BLaER1 (cell line): ENCODE measurements at regions not wholly inside any gene's neighbourhood (a gene's known extent, or its start where the extent isn't known, plus 50 kb on each side); places are given as distances from the start of the nearest gene placed in this dataset.
"Not testable (repeated sequence)": the region's sequence is repeated elsewhere in the genome, so short reads cannot be mapped to it uniquely, and the experiment has no call there.

ENCODE experiments used
- H3K27ac ChIP-seq: shearing (Covaris generic); formaldehyde crosslinking; 2 replicates; pipeline ENCODE4 v1.8.1; 2022
- H3K27me3 ChIP-seq: shearing (Covaris generic); formaldehyde crosslinking; 2 replicates; pipeline ENCODE4 v1.8.1; 2022
- H3K36me3 ChIP-seq: shearing (Covaris generic); formaldehyde crosslinking; 2 replicates; pipeline ENCODE4 v1.8.1; 2022
- H3K4me1 ChIP-seq: shearing (Covaris generic); formaldehyde crosslinking; 2 replicates; pipeline ENCODE4 v1.8.1; 2022
- H3K4me2 ChIP-seq: shearing (Covaris generic); formaldehyde crosslinking; 2 replicates; pipeline ENCODE4 v1.8.1; 2022
- H3K4me3 ChIP-seq: shearing (Covaris generic); formaldehyde crosslinking; 2 replicates; pipeline ENCODE4 v1.8.1; 2022
- H3K9ac ChIP-seq: shearing (Covaris generic); formaldehyde crosslinking; 2 replicates; pipeline ENCODE4 v1.8.1; 2022
- H3K9me3 ChIP-seq: shearing (Covaris generic); formaldehyde crosslinking; 2 replicates; pipeline ENCODE4 v1.8.1; 2022
- H4K20me1 ChIP-seq: shearing (Covaris generic); formaldehyde crosslinking; 2 replicates; pipeline ENCODE4 v1.8.1; 2022
- Cebpa-rat ChIP-seq: shearing (Covaris generic); IDR thresholded peaks from 2 replicates; pipeline ENCODE4 v1.8.1; 2022

GRCh38 chr11:43172477-43172876, 139.3 kb upstream of the API5 start:
- H3K4me2 ChIP-seq, result no peak overlapping the region
- H3K36me3 ChIP-seq, result no peaks in the 10 kb centered on the region
- H3K4me1 ChIP-seq, result no peaks in the 10 kb centered on the region
- no peak for TF ChIP-seq Cebpa-rat
- H4K20me1 ChIP-seq, result no peaks in the 10 kb centered on the region
- H3K27ac ChIP-seq, result no peak overlapping the region
- no peaks in the 10 kb centered on the region for H3K27me3 ChIP-seq
- H3K9ac ChIP-seq, result no peak overlapping the region
- no peaks in the 10 kb centered on the region for H3K9me3 ChIP-seq
- no peak overlapping the region for H3K4me3 ChIP-seq

DNA sequence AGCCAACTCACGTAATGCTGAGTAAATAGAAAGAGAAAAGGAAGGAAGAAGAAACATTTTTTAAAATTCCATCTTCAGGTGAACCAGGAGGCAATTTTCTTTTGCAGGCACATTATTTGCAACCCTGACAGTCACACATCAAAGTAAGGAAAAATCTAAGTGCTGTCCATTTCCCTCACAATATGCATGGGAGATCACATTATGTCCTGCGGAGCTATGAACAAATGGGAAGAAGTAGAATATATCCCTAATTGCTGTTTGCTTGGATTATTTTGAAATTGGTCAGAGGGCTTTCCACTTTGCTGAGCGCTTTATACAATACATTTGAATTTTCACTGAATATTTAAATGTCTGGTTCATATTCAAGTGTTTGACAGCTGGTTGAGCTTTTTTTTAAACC, 133.8 kb upstream of the API5 start:
- Histone ChIP-seq H4K20me1 (no peaks in the 10 kb centered on the region), H3K27ac (no peak overlapping the region), H3K36me3 (no peaks in the 10 kb centered on the region), H3K27me3 (no peaks in the 10 kb centered on the region), H3K4me2 (no peak overlapping the region), H3K9ac (no peak overlapping the region), H3K9me3 (no peaks in the 10 kb centered on the region), H3K4me3 (no peak overlapping the region), H3K4me1 (no peaks in the 10 kb centered on the region)
- no peak for TF ChIP-seq Cebpa-rat

DNA sequence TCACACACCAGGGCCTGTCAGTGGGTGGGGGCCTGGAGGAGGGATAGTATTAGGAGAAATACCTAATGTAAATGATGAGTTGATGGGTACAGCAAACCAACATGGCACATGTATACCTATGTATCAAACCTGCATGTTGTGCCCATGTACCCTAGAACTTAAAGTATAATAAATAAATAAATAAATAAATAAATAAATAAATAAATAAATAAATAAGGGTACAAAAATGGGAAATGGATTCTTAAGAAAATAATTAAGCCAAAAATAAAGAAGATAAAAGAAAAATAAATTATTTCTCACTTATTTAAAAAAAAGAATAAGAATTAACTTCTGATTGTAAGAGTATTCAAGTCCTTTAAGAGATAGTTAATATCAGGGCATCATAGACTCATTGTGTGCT, 117.3 kb upstream of the API5 start:
- not testable (repeated sequence) for H4K20me1 ChIP-seq, H3K27me3 ChIP-seq, H3K9ac ChIP-seq, H3K4me2 ChIP-seq, H3K4me1 ChIP-seq, H3K27ac ChIP-seq, H3K4me3 ChIP-seq, H3K36me3 ChIP-seq, H3K9me3 ChIP-seq

DNA sequence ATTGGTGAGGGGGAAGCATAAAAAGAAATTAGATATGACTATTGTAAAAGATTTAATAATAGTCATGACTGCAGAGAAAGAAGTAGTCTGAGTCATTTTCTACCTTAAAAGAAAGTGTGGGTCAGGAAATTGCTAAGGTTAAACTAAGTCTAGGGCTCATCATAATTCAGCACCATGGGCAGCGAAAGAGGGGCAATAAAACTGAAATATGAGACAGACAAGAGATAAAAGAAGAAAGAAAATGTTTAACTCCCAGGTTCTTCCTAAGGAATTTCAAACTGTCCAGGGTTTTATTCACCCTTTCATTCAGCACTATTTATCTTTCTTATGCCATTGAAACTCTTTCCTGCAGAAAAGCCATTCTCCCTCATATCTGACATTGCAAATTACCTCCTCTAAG, 114.4 kb upstream of the API5 start:
- Histone ChIP-seq H3K4me2 (no peak overlapping the region), H3K27ac (no peak overlapping the region), H3K9ac (no peak overlapping the region), H3K4me1 (no peaks in the 10 kb centered on the region), H3K4me3 (no peak overlapping the region), H3K9me3 (no peaks in the 10 kb centered on the region), H3K27me3 (no peaks in the 10 kb centered on the region), H4K20me1 (no peaks in the 10 kb centered on the region), H3K36me3 (no peaks in the 10 kb centered on the region)
- no peak for TF ChIP-seq Cebpa-rat

DNA sequence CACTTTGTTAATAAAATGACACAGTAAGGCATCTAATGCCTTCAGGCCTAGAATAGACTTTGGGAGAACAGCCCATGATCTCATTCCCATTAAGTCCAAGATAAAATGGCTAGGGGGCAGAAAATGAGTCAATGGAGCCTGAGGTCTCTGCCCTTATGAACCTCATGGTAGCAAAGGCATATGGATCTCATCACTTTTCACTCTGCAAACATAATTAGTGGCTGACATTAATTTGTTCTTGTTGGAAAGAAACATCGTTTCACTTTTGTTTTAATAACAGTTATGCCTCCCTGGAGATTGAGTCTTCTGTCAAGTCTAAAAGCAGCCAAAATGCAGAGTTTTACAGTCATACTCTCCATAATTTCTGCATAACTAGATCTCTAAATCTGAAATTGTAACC, 111.8 kb upstream of the API5 start:
- H3K4me3 ChIP-seq, result no peak overlapping the region
- H3K27ac ChIP-seq, result no peak overlapping the region
- H3K36me3 ChIP-seq, result no peaks in the 10 kb centered on the region
- no peaks in the 10 kb centered on the region for H3K9me3 ChIP-seq
- no peaks in the 10 kb centered on the region for H3K4me1 ChIP-seq
- H3K9ac ChIP-seq, result no peak overlapping the region
- H3K4me2 ChIP-seq, result no peak overlapping the region
- H3K27me3 ChIP-seq, result no peaks in the 10 kb centered on the region
- no peaks in the 10 kb centered on the region for H4K20me1 ChIP-seq
- TF ChIP-seq Cebpa-rat, result no peak

DNA sequence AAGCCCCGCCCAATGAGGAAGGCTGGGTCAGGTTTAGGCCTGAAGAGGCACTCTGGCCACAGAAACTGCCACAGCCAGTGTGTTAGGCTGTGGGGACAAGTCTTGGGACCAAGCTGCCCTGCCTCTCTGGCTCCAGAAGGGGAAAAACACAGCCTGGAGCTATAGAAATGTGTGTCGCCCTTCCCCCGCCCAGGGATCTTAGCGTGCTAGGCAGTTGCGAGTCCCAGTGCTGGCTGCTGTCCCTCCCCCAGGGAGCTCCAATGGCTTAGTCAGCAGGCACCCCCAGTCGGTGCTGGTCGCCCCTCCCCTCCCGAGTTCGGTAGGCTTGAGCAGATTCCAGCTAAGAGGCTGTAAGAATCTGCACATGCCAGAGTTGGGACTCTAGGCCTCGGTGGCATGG, 99.5 kb upstream of the API5 start:
- Histone ChIP-seq H3K4me3 (no peak overlapping the region), H3K27me3 (no peaks in the 10 kb centered on the region), H3K27ac (no peak overlapping the region), H3K36me3 (no peaks in the 10 kb centered on the region), H3K9me3 (peaks cover 19% of the 10 kb centered on the region; the same call in 1 of the 2 replicates), H3K9ac (no peak overlapping the region), H3K4me1 (no peaks in the 10 kb centered on the region), H4K20me1 (no peaks in the 10 kb centered on the region), H3K4me2 (no peak overlapping the region)
- no peak for TF ChIP-seq Cebpa-rat

GRCh38 chr11:43214471-43214870, 97.3 kb upstream of the API5 start:
- no peaks in the 10 kb centered on the region for H3K4me1 ChIP-seq
- no peak overlapping the region for H3K27ac ChIP-seq
- no peak for TF ChIP-seq Cebpa-rat
- H3K36me3 ChIP-seq, result no peaks in the 10 kb centered on the region
- no peak overlapping the region for H3K4me3 ChIP-seq
- H3K4me2 ChIP-seq, result no peak overlapping the region
- no peaks in the 10 kb centered on the region for H4K20me1 ChIP-seq
- H3K27me3 ChIP-seq, result no peaks in the 10 kb centered on the region
- H3K9ac ChIP-seq, result no peak overlapping the region
- H3K9me3 ChIP-seq, result peaks cover 14% of the 10 kb centered on the region; the same call in 1 of the 2 replicates

DNA sequence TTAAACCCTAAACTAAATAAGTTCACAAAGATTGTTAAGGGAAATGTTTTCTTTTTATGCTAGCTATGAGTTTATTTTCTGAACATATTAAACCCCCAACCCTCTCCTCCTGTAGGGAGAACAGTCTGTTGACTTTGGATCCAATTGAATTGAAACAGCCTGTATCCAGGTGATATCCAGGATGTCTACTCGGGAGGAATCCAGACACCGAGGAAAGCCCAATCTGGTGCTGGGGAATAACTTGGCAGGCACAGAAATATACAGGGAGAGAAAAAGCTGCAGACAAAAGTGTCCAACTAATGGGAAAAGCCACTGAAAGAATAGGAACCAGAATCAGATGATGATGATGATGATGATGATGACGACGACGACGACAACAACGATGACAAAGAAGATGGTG, 93.9 kb upstream of the API5 start:
- H3K27ac ChIP-seq, result no peak overlapping the region
- no peaks in the 10 kb centered on the region for H3K36me3 ChIP-seq
- H3K27me3 ChIP-seq, result no peaks in the 10 kb centered on the region
- no peak overlapping the region for H3K4me3 ChIP-seq
- no peak overlapping the region for H3K4me2 ChIP-seq
- TF ChIP-seq Cebpa-rat, result no peak
- no peaks in the 10 kb centered on the region for H3K9me3 ChIP-seq
- no peaks in the 10 kb centered on the region for H3K4me1 ChIP-seq
- no peak overlapping the region for H3K9ac ChIP-seq
- H4K20me1 ChIP-seq, result no peaks in the 10 kb centered on the region

DNA sequence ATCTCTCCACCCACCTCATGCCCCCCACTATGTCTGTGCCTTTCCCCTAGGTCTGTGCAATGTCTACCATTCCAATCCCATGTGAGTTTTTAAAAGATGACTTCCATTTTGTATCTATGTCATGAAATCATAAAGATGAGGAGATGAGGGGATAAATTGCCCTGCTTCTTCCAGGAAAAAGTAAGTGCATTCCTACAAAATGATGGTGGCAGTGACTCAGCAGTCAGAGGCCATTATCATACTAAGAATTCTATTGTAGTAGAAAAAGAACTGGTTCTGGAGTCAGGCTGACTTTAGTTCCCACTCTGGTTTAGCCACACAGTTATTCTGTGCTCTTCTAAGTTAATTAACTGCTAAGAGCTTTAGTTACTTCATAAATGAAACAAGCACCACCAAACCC, 89.6 kb upstream of the API5 start:
- no peak for TF ChIP-seq Cebpa-rat
- Histone ChIP-seq H3K27ac (no peak overlapping the region), H3K36me3 (no peaks in the 10 kb centered on the region), H3K9ac (no peak overlapping the region), H3K27me3 (no peaks in the 10 kb centered on the region), H3K9me3 (no peaks in the 10 kb centered on the region), H3K4me2 (no peak overlapping the region), H4K20me1 (no peaks in the 10 kb centered on the region), H3K4me3 (no peak overlapping the region), H3K4me1 (no peaks in the 10 kb centered on the region)

GRCh38 chr11:43223026-43223425, 88.8 kb upstream of the API5 start:
- Histone ChIP-seq H3K9me3 (no peaks in the 10 kb centered on the region), H3K4me3 (no peak overlapping the region), H3K27me3 (no peaks in the 10 kb centered on the region), H3K9ac (no peak overlapping the region), H3K4me2 (no peak overlapping the region), H3K4me1 (no peaks in the 10 kb centered on the region), H3K36me3 (no peaks in the 10 kb centered on the region), H4K20me1 (no peaks in the 10 kb centered on the region), H3K27ac (no peak overlapping the region)
- TF ChIP-seq Cebpa-rat, result no peak

DNA sequence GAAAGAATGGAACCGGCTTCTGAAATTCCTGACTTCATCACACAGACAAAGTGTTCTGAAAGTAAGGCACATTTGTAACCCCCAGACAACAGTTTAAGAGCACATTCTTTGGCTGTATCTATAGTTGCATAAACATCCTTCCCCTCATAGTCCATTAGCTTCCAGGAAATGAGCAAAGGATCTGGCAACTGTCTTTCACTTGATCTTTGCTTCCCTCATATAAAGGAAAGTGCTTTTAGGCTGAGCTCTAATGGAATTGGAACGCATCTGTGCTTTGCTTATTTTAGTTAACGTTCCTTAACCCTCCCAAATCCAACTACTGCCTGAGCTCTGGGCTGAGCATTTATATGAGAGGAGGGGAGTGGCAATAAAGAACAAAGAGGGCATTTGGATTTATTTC, 76.9 kb upstream of the API5 start:
- H3K9me3 ChIP-seq, result peaks cover 14% of the 10 kb centered on the region
- H3K4me1 ChIP-seq, result no peaks in the 10 kb centered on the region
- no peak overlapping the region for H3K9ac ChIP-seq
- no peak overlapping the region for H3K4me3 ChIP-seq
- no peak for TF ChIP-seq Cebpa-rat
- no peaks in the 10 kb centered on the region for H4K20me1 ChIP-seq
- H3K4me2 ChIP-seq, result no peak overlapping the region
- H3K27ac ChIP-seq, result no peak overlapping the region
- no peaks in the 10 kb centered on the region for H3K36me3 ChIP-seq
- H3K27me3 ChIP-seq, result no peaks in the 10 kb centered on the region
